ENCODE measurements at regions not wholly inside any gene's neighbourhood (a gene's known extent, or its start where the extent isn't known, plus 50 kb on each side); places are given as distances from the start of the nearest gene placed in this dataset.
"Not testable (repeated sequence)": the region's sequence is repeated elsewhere in the genome, so short reads cannot be mapped to it uniquely, and the experiment has no call there.

GRCh38 chr6:156584121-156584520, 193.1 kb upstream of the ARID1B start:
- not testable (repeated sequence) for TF ChIP-seq EZH2 (IDR thresholded peaks at IDR 0.05; ENCODE audit: borderline replicate concordance, low read length); CTCF (conservative IDR thresholded peaks at IDR 0.05 in 1 of 2, IDR thresholded peaks at IDR 0.05 in 1 of 2; ENCODE audit: extremely low read depth in 1 of 2, insufficient read depth in 1 of 2, low read depth in 1 of 2, low read length in 2 of 2)

Measured in mammary epithelial cell (primary cell).